HFFc6 (cell line): ENCODE measurements at regions not wholly inside any gene's neighbourhood (a gene's known extent, or its start where the extent isn't known, plus 50 kb on each side); places are given as distances from the start of the nearest gene placed in this dataset.

Source experiments
- DNase-seq: peaks from one replicate; pipeline ENCODE4 v3.0.0-alpha.2; 2018
- H3K27ac Mint-ChIP-seq: 2 replicates; pipeline ENCODE4 v1.8.0; 2020; ENCODE audit warnings: mild to moderate bottlenecking, mixed read lengths
- H3K27me3 Mint-ChIP-seq: 2 replicates; pipeline ENCODE4 v1.8.0; 2021; ENCODE audit warnings: mild to moderate bottlenecking, moderate library complexity, mixed read lengths; ENCODE audit not compliant: insufficient read depth
- H3K36me3 Mint-ChIP-seq: 2 replicates; pipeline ENCODE4 v1.8.0; 2021; ENCODE audit warnings: low read depth, mixed read lengths
- H3K4me1 Mint-ChIP-seq: 2 replicates; pipeline ENCODE4 v1.8.0; 2020; ENCODE audit warnings: low read depth, mixed read lengths
- H3K4me3 Mint-ChIP-seq: 2 replicates; pipeline ENCODE4 v1.8.0; 2020; ENCODE audit warnings: mild to moderate bottlenecking, moderate library complexity, mixed read lengths
- H3K9me3 Mint-ChIP-seq: 2 replicates; pipeline ENCODE4 v1.8.0; 2020; ENCODE audit warnings: mild to moderate bottlenecking, mixed read lengths
- TF ChIP-seq, protein P1 (sequence below): fragments of 200-600 bp; sonication (generic); IDR thresholded peaks from 2 replicates; pipeline ENCODE4 v1.5.0; 2021; ENCODE audit warnings: antibody characterized with exemption, mild to moderate bottlenecking

GRCh38 chr4:95758001-95758400 lies 81.9 kb upstream of the PDHA2 start:
- TF ChIP-seq, protein P1, sequence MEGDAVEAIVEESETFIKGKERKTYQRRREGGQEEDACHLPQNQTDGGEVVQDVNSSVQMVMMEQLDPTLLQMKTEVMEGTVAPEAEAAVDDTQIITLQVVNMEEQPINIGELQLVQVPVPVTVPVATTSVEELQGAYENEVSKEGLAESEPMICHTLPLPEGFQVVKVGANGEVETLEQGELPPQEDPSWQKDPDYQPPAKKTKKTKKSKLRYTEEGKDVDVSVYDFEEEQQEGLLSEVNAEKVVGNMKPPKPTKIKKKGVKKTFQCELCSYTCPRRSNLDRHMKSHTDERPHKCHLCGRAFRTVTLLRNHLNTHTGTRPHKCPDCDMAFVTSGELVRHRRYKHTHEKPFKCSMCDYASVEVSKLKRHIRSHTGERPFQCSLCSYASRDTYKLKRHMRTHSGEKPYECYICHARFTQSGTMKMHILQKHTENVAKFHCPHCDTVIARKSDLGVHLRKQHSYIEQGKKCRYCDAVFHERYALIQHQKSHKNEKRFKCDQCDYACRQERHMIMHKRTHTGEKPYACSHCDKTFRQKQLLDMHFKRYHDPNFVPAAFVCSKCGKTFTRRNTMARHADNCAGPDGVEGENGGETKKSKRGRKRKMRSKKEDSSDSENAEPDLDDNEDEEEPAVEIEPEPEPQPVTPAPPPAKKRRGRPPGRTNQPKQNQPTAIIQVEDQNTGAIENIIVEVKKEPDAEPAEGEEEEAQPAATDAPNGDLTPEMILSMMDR: no peak
- Mint-ChIP-seq H3K4me1 (no peaks in the 10 kb centered on the region), H3K9me3 (peaks cover 33% of the 10 kb centered on the region), H3K4me3 (no peak overlapping the region), H3K27me3 (no peaks in the 10 kb centered on the region), H3K36me3 (no peaks in the 10 kb centered on the region; the same call in 1 of the 2 replicates), H3K27ac (no peak overlapping the region)
- DNase-seq: no peak

DNA sequence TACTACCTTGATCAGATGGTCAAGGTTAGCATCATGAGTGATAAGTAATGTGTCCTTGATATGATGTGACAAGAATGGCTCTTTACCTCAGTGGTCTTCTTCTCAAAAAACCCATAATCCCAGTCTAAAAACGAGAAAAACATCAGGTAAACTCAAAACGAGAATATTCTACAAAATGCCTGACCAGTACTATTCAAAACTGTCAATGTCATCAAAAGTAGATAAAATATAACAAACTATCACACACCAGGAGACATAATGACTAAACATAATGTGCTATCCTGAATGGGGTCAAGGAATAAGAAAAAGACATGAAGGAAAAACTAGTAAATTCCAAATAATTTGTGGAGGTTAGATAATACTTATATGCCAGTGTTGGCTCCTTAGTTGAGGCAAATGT lies 85.2 kb upstream of the PDHA2 start:
- TF ChIP-seq, protein P1: no peak
- Mint-ChIP-seq H3K4me1 (no peaks in the 10 kb centered on the region), H3K27ac (no peak overlapping the region), H3K4me3 (no peak overlapping the region), H3K36me3 (no peaks in the 10 kb centered on the region; the same call in 1 of the 2 replicates), H3K9me3 (peaks cover 33% of the 10 kb centered on the region), H3K27me3 (no peaks in the 10 kb centered on the region)
- DNase-seq: no peak

GRCh38 chr4:95749204-95749603 lies 90.7 kb upstream of the PDHA2 start:
- Mint-ChIP-seq H3K27me3 (no peaks in the 10 kb centered on the region; the same call in 1 of the 2 replicates), H3K4me3 (no peak overlapping the region), H3K36me3 (no peaks in the 10 kb centered on the region), H3K27ac (no peak overlapping the region), H3K9me3 (peaks cover 35% of the 10 kb centered on the region), H3K4me1 (no peaks in the 10 kb centered on the region)
- TF ChIP-seq, protein P1: no peak
- no peak for DNase-seq

- Mint-ChIP-seq H3K9me3 (peaks cover 52% of the 10 kb centered on the region), H3K4me3 (no peak overlapping the region)
These were observed 97.0 kb upstream of the PDHA2 start for GRCh38 chr4:95742872-95743271.

DNA sequence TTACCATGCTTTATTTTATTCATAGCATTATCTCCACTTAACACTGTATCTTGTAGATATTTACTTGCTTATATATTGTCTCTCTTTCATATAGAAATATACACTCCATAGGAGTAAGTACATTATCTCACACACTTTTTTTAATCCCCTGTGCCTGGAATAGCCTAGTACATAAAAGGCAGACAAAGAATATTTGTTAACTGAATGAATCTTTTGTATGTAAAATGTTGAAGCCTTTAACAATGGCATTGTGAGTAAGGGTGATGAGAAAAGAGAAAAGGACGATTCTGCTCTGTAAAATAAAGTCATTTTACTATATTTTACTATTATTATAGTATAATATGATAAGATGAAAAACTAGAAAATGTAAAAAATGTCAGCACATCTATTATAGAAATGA lies 97.7 kb upstream of the PDHA2 start:
- peaks cover 52% of the 10 kb centered on the region for H3K9me3 Mint-ChIP-seq
- no peak for DNase-seq
- H3K4me1 Mint-ChIP-seq: no peaks in the 10 kb centered on the region
- H3K36me3 Mint-ChIP-seq: no peaks in the 10 kb centered on the region
- no peaks in the 10 kb centered on the region; the same call in none of the 2 replicates for H3K27me3 Mint-ChIP-seq
- no peak overlapping the region for H3K4me3 Mint-ChIP-seq
- TF ChIP-seq, protein P1: no peak
- H3K27ac Mint-ChIP-seq: no peak overlapping the region

More at GRCh38 chr4:95742872-95743271, 97.0 kb upstream of the PDHA2 start:
- no peak for DNase-seq
- H3K27me3 Mint-ChIP-seq: no peaks in the 10 kb centered on the region; the same call in none of the 2 replicates
- no peak overlapping the region for H3K27ac Mint-ChIP-seq
- H3K4me1 Mint-ChIP-seq: no peaks in the 10 kb centered on the region
- no peaks in the 10 kb centered on the region for H3K36me3 Mint-ChIP-seq
- TF ChIP-seq, protein P1: no peak

DNA sequence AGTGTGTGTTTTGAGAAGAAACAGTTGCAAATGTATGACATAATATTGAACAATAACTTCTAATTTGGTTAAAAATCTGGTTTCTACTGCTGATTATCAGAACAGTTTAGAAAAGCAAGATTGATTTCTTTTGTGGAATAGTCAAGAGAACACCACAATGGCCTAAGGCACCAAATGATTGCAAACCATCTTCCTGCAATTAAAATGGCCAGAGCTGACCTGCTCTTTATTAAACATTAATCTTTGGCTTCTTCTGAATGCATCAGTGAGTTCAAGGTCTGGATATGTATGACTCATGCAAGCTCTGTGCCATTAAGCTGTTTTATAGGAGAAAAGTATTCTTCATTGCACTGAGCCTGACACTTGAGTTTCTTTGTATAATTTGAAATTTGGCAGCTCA lies 107.8 kb upstream of the PDHA2 start:
- Mint-ChIP-seq H3K27me3 (no peaks in the 10 kb centered on the region; the same call in 1 of the 2 replicates), H3K4me1 (no peaks in the 10 kb centered on the region), H3K36me3 (no peaks in the 10 kb centered on the region), H3K4me3 (no peak overlapping the region), H3K27ac (no peak overlapping the region), H3K9me3 (peaks cover 20% of the 10 kb centered on the region)
- TF ChIP-seq, protein P1: no peak
- no peak for DNase-seq
